Hematopoietic multipotent progenitor cell (in vitro differentiated cells): ENCODE measurements at regions not wholly inside any gene's neighbourhood (a gene's known extent, or its start where the extent isn't known, plus 50 kb on each side); places are given as distances from the start of the nearest gene placed in this dataset.

ENCODE experiments used
- DNase-seq, 3 donors: peaks; one replicate each; pipeline ENCODE4 v3.0.0-alpha.2; 2011 to 2015; ENCODE audit warnings: low read depth in 2 of 3, low spot score in 2 of 3

- DNase-seq, result no peak
Observed at GRCh38 chr1:5317391-5317790, 663.0 kb downstream of the AJAP1 start.

- DNase-seq, result no peak
Observed at GRCh38 chr1:5312862-5313261, 658.5 kb downstream of the AJAP1 start.

- DNase-seq, result no peak
Observed at GRCh38 chr1:5312293-5312674, 657.9 kb downstream of the AJAP1 start.

GRCh38 chr1:5311634-5312292 is 657.4 kb downstream of the AJAP1 start:
- DNase-seq, result no peak

- DNase-seq, result no peak
Observed at GRCh38 chr1:5311147-5311546, 656.7 kb downstream of the AJAP1 start.

- no peak for DNase-seq
Observed at GRCh38 chr1:5308249-5308648, 653.8 kb downstream of the AJAP1 start.

GRCh38 chr1:5304702-5305101 is 650.3 kb downstream of the AJAP1 start:
- DNase-seq, result no peak

- no peak for DNase-seq
Observed at GRCh38 chr1:5298376-5298775, 644.0 kb downstream of the AJAP1 start.

- DNase-seq, result no peak
Observed at GRCh38 chr1:5297886-5298239, 643.5 kb downstream of the AJAP1 start.

- no peak for DNase-seq
Observed at GRCh38 chr1:5297180-5297885, 642.9 kb downstream of the AJAP1 start.

GRCh38 chr1:5296557-5297179 is 642.3 kb downstream of the AJAP1 start:
- DNase-seq, result no peak

GRCh38 chr1:5296095-5296494 is 641.7 kb downstream of the AJAP1 start:
- no peak for DNase-seq

- DNase-seq, result no peak
Observed at GRCh38 chr1:5291889-5292288, 637.5 kb downstream of the AJAP1 start.

GRCh38 chr1:5287178-5288150 is 633.1 kb downstream of the AJAP1 start:
- DNase-seq, result no peak

GRCh38 chr1:5286244-5286643 is 631.8 kb downstream of the AJAP1 start:
- peak in 1 of 3 donors; percentile 17 for DNase-seq

GRCh38 chr1:5274527-5274926 is 620.1 kb downstream of the AJAP1 start:
- no peak for DNase-seq

GRCh38 chr1:5273280-5274003 is 619.0 kb downstream of the AJAP1 start:
- DNase-seq, result no peak

- no peak for DNase-seq
Observed at GRCh38 chr1:5272325-5272724, 617.9 kb downstream of the AJAP1 start.

GRCh38 chr1:5271264-5271663 is 616.9 kb downstream of the AJAP1 start:
- DNase-seq, result no peak

- no peak for DNase-seq
Observed at GRCh38 chr1:5269901-5270300, 615.5 kb downstream of the AJAP1 start.
